ENCODE measurements at regions not wholly inside any gene's neighbourhood (a gene's known extent, or its start where the extent isn't known, plus 50 kb on each side); places are given as distances from the start of the nearest gene placed in this dataset.

- FAIRE-seq, result no peak
Measured at GRCh38 chr4:18815779-18816173, 794.2 kb upstream of the LCORL start.

DNA sequence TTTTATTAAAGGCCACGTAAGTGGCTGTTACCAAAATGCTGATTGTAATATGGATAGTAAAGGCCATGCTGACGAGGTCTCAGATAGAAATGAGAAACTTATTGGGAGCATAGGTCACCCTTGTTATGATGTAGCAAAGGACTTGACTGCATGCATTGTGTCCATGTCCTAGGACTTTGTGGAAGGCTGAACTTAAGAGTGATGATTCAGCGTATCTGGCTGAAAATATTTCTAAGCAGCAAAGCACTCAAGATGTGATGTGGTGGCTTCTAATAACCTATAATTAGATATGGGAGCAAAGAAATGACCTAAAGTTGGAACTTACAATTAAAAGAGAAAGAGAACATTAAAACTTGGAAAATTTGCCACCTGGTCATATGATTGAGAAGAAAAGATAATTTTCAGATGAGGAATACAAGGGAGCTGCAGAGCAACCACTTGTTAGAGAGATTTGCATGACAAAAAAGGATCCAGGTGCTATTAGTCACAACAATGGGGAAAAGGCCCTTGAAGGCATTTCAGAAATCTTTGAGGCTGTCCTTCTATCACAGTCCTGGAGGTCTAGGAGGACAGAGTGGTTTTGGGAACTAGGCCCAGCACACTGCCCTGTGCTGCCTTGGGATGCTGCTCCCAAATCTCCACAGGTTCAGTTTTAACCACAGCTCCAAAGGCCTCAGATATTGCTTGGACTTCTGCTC lies 793.7 kb upstream of the LCORL start:
- FAIRE-seq, result no peak

DNA sequence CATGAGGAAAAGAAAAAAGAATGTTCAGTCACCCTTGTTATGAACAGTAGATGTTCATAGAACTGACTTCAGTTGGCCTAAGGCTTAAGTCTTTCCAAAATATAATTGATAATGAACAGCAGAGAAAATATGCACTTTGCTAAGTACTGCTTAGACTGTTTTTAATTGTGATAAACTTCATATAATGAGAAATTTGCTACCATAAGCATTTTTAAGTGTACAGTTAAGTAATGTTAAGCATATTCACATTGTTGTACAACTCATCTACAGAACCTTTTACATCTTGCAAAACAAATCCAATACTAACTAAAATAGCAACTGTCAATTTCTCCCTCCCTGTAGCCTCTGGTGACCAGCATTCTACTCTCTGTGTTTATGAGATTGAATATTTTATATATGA lies 792.2 kb upstream of the LCORL start:
- no peak for FAIRE-seq

- FAIRE-seq, result no peak
Measured at GRCh38 chr4:18813055-18813454, 791.5 kb upstream of the LCORL start.

DNA sequence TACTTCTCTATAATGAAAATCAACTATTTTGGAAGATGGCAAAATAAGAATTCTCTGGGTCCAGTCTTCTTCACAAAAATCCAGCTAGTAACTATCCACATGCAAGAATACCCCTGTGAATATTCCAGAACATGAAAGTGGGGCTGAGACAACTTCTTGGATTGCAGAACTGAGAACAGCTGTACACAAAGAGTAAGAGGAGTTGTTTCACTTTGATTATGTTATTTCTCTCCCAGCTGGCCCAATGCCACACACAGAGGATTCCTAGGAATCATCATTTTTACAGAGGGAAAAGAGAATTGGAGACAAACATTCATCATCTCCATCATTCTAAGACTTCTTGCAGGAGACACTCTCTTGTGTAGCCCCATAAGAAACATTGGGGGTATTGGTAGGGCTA lies 782.2 kb upstream of the LCORL start:
- no peak for FAIRE-seq

- no peak for FAIRE-seq
Measured at GRCh38 chr4:18798123-18798522, 776.6 kb upstream of the LCORL start.

- FAIRE-seq, result no peak
Measured at GRCh38 chr4:18795794-18796193, 774.2 kb upstream of the LCORL start.

GRCh38 chr4:18777190-18777930 lies 755.8 kb upstream of the LCORL start:
- peak; percentile 88 for FAIRE-seq

- no peak for FAIRE-seq
Measured at GRCh38 chr4:18767921-18768320, 746.4 kb upstream of the LCORL start.

DNA sequence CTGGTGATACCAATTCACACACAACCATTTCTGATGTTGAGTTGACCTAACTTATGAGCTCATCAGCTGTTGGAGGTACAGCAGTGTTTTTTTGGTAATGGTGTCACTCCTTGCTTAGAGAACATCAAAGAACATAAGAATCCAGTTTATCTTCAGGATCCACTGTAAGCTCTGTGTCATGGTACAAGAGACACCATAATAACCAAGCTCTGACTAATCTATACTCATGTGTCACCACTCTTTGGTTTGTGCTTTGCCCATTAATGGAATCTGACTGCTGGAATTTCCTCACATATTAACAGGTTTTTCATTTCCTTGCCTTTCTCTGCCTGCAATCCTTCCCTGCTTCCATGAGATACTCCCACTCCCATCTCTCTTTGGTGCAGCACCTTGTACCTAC lies 735.1 kb upstream of the LCORL start:
- no peak for FAIRE-seq

DNA sequence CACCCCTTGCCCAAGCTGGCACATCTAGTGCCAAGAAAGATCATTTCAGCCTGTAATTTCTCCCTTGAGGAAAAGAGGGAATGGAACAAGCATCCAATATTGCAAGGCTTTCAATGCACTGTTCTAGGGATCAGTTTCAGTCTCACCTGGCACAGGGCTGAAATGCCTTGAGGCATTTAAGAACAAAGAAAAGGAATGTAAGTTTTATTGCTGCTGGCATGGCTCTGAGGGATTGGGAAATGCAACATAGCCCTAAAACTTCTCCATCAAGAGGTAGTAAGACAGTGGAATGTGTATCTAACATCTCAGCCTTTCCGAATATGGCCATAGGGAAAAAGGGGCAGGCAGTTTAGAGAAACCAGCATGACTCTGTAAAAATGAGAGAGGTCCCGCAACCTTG lies 732.6 kb upstream of the LCORL start:
- FAIRE-seq, result no peak

- no peak for FAIRE-seq
Measured at GRCh38 chr4:18751083-18751482, 729.5 kb upstream of the LCORL start.

- no peak for FAIRE-seq
Measured at GRCh38 chr4:18749391-18749790, 727.8 kb upstream of the LCORL start.

DNA sequence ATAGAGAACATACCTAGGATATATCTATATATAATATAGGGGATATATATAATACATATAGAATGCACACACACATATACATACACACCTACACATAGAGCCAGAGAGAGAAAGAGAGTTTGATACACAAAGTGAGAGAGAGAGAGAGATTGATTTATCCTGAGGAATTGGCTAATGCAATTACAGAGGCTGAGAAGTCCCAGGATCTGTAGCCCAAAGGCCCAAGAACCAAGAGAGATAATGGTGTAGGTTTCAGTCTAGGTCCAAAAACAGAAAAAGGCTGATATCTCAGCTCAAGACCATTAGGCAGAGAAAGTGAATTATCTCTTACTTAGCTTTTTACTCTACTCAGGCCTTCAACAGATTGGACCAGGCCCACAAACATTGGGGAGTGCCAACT lies 715.0 kb upstream of the LCORL start:
- FAIRE-seq, result no peak

GRCh38 chr4:18735740-18736268 lies 714.2 kb upstream of the LCORL start:
- FAIRE-seq, result no peak

GRCh38 chr4:18734405-18734804 lies 712.9 kb upstream of the LCORL start:
- no peak for FAIRE-seq

DNA sequence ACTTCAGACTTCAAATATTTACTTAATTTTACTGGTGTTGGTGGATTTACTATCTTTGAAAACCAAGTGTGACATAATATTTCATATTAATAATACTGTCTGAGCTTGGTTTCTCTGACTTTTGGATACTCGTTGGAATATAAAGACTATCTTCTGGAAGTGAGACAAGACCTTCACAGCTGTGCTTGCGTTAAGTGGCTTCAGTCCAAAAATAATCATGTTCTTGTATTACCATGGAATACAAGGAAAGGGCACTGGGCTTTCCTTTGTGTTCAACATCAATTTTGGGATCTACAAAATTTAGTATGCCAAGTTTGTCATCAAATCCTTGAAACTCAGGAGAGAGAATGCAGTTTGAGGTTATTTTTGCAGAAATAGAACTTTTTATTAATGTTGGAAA lies 712.4 kb upstream of the LCORL start:
- no peak for FAIRE-seq

DNA sequence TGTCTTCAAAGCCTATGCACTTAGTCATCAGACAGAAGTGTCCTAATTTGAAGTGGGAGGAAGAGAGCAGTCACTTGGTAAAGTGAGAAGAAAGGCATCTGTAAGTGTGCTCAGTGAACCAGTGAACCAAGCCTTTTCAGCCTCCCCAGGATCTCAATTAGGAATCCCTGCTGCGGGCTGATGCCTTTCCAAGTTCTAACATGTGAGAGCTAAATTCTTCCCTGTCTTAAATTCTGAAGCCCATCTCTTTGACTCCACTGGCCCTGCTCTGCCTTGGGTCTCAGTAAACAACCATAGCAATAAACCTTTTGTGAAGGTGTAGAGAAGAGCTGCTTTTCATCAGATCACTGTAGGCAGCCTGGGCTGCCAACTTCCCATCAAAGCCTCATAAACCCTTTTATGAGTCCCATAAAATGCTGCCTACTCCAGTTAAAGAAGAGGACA lies 701.2 kb upstream of the LCORL start:
- FAIRE-seq, result no peak

DNA sequence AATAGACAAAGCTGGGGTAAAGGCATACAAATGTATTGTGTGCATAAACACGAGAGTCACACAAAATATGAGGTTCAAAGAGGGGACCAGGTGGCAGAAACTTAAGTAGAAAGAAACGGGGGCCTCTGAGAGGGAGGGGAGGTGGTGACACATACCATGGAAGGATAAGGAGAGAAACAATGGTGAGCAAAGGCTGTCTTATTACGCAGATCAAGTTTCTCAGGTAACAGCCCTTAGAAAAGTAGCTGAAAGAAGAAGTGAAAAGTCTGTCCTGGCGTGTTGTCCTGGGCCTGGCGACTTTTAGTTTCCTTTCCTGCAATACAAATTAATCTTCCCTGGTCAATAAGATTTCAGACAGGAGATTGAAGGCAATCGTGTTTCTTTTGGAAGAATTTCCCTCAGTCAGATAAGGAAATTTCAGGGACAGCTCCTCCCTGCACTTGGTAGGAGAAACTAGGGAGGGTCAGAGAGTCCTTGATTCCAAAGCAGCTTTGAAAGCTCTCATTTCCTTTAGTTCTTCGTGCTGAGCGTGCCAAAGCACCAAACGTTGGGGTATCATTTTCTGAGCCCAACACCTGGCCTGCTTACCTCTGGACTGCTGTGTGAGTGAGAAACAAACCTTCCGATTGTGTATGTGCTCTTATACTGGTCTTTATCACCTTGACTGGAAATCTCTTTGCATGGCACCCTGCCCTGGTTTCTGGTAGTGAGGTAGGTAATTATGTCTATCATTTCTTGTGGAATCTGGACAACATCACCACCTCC lies 676.7 kb upstream of the LCORL start:
- no peak for FAIRE-seq

DNA sequence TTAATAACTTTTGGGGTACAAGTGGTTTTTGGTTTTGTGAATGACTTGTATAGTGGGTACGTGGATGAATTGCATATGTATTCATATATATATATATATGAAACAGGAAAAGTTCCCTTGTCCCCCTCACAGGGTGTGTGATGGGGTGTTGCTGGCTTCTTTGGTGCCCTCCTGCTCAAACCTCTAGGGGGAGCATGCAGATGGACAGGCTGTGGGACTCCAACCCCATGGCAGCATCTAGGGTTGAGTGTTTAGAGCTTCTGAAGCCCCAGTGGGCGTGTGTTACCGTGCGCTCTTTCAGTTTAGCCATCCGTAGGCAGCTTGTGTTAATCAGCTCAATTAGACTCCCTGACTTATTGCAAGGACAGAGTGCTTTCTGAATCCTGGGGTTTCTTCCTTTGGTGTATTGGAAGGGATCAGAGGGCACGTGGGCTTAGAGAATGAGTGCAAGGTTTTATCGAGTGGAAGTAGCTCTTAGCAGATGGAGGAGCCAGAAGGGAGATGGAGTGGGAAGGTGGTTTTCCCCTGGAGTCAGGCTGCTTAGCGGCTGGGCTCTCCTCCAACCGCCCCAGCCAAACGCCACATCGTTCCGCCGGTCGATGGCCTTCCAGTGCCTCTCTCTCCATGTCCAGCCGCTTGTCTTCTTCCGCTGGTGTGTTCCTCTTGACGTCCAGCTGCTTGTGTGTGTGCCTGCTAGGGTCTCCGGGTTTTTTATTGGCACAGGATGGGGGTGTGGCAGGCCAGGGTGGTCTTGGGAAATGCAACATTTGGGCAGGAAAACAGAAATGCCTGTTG lies 674.4 kb upstream of the LCORL start:
- no peak for FAIRE-seq

DNA sequence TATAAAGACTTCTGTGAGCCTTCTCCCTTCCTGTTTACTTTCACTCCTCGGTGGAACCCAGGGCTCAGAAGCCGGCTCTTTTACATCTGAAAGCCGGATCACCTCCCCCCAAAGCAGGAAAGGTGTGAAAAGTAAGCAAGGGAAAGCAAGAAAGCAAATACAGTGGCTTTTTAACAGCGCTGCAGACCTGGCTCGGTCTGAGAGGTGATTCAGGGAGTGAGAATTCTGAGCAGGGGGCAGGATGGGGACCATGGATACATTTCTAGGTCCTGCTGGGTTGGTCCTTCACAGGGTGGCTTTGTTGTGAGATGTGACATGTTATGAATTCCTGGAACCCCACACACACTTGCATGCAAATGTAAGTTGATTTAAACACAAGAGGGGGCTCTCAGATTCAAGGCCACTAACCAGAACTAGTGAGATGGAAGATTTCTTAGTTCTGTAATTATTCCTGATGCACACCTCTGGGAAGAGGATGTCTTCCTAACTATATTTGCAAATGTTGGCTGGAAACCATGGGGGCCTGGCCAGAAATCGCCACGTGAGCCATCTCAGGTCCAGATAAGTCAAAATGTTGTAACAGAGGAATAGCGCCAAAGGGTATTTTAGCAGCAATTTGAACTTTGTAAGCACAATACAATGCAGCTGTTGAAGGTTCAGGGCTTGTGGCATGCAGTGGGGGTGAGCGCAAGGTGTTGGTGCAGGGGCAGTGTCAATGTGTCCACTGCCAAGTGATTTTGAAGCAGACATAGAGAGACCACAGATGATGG lies 670.1 kb upstream of the LCORL start:
- no peak for FAIRE-seq

All from endometrium (tissue), 2 donors.